GM19025 (cell line): ENCODE measurements at regions not wholly inside any gene's neighbourhood (a gene's known extent, or its start where the extent isn't known, plus 50 kb on each side); places are given as distances from the start of the nearest gene placed in this dataset.

Source experiments
- ATAC-seq: cut with Tn5 transposase; IDR thresholded peaks from one replicate; pipeline ENCODE4 v1.9.1; 2021; ENCODE audit warnings: mild to moderate bottlenecking, low read depth, moderate library complexity; ENCODE audit not compliant: unreplicated experiment

DNA sequence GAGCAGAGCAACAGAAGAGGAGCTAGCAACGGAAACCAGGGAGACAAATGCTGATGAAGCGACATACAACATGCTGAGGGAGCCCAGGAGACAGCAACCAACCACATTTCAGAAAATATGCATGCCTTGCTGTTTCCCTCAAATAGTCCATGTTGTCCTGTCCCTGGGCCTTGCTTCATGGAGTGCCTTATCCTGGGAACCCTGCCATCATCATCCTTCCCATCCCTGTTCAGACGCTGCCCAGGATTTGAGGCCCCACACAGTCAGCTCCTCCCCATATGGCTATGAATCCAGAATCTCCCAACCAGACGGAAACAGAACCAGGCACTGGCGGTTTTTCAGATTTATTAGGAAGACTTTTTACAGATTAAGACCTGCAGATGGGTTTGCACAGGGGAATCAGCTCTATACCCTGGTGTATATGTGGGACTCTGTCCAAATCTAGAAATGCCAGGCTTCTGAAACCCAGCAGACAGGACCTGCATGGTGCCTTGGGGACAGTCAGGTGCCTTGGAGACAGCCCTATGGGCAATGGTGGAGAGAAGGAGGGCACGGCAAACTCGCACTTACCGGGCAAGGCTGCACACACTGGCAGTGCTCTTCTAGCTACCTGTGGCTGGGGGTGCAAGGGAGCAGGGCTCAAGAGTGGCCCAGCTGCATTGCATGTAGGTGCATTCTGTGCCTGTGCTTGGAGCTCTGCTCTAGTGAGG, 199.7 kb upstream of the MAMLD1 start:
- no peak for ATAC-seq

DNA sequence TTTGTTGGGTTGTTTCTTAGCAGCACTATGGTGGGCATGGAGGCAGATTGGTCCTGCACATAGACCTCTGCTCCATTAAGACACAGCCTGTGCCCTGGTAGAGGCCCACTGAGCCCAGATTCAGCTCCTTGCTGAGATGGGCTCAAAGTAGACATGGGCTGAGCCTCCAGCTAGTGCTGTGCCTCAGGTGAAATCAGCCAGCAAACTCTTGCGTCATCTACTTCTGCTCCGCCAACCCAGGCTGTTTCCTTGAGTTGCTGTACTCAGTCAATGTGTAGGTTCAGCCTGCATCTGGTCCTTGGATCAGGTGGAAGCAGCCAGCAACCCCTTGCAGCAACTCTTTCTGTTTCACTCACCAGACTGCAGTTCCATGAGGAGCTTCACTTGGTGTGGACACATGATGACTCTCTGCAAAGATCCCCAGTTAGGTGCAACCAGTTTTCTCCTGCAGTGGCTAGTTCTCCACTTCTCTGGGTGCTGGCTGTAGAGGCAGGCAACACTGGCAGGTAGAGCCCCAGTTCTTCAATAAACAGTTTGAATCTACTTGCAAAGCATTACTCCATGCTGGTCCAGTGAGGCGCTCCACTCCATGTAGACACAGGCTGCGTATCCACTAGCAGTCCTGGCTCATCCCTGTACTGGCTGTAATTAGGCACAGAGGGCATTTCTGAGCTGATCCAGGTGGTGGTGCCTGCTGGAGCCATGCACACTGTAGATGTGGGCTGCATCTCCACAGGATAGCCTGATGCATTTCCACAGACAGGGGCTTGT, 199.0 kb upstream of the MAMLD1 start:
- ATAC-seq, result no peak

DNA sequence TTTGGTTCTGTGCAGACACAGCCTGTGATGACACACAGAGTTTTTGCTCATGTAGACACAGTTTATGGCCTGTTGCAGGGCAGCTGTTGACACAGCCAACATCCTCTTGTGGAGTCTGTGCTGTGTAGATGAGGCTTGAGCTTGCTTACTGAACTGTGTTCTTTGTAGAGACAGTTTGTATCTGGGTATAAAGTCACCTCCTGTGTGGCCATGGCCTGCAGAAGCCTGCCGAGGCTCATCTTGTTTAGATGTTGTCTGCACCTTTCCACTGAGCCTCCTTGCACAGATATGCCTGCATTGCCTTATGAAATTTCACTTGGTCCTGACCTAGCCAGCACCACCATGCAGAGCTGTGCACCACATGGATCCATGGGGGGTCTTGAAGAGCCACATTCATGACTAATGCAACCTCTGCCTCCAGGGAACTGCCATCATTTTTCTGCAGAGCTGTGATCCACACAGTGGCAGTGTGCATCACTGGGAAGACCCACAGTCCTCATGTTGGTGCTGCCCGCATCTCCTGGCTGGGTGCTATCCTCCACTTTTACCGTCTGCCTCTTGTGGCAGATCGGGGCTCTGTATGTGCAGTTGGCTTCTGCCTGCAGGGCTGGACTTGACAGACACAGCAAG, 198.0 kb upstream of the MAMLD1 start:
- ATAC-seq, result no peak

DNA sequence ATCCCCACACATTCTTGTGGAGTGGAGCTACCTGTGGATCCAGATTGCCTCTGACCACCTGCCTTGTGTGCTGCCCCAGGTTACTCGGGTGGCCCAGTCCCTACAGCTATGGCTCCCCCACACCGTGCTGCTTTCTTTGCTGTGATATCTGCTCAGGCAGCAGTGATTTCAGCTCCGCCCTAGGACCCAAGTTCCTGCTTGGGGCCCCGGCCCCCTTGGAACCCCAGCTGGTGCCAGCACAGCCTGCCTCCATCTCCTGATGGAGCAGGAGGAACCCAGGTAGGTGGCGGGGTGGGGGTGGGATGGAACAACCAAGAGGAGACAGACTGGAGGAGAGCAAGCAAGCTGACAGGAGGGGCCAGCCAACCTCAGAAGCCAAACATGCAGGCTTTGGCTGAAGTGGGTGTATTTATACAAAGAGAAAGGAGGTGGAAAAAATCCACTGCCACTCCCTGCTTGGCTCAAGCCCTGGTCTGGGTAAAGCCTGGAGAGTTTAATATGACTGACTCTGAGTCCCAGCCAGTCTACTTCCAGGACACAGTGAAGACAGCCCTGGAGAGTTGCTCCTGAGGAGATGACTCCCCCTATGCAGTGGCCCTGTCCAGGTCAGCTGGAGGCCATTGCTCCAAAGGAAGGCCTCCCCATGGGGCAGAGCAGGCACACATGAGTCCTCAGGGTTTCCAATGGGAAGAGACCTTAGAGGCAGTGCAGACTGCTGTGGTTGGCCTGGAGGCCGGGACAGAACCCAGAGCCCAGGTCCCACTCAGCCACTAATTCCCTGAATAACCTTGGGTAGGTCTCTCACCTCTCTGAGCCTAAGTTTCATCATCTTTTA, 197.1 kb upstream of the MAMLD1 start:
- ATAC-seq, result no peak

DNA sequence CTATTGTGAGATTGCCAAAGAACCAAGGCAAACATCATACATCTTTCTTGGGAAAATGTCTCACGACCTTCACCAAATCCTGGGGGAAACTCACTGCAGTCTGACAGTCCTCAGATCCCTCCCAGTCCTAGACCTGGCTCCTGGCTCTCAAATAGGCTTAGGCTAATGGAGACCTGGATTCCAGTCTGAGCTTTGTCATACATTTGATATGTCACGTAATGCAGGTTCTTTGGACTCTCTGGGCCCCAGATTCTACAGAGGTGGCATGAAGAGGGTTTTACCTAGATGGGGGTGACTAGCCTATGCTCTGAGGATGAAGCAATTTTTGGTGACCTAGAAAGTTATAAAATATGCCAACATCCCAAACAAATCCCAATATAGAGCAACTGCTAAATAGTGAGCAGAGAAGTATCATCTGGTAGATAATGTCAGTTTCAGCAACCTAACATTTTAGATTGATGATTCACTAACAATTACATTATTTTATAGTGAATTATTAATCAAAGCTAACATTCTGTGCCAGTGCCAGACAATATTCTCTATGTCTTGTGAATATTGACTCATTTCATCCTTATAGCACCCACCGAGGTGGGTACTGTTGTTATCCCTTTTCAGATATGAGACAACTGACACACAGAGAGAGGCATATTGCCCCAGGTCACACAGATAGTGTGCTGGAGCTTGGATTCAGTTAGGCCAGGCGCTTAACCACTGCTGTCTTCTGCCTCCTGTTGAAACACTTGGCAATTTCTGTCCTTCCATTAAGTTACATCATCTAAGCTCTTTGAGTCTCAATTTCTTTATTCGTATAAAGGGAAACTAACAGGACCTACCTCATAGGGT, 195.4 kb upstream of the MAMLD1 start:
- ATAC-seq, result no peak

DNA sequence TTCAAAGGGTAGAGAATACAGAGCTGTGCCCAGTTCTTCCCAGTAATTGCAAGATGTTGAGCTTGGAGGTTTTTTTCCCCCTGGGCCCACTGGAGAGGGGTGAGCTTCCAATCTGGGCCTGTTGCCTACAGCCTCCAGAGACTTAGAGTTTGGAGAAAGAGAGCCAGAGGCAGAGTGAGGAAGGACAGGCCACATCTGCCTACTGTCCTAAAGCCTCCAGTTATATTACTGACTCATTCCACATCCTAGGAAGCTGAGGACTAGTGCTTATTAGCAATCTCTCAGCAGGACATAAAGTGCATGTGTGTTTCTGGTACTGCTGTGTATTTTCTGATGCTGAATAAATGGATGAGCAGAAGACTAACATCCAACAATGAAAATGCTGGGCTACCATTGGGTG, 181.0 kb upstream of the MAMLD1 start:
- ATAC-seq, result no peak

DNA sequence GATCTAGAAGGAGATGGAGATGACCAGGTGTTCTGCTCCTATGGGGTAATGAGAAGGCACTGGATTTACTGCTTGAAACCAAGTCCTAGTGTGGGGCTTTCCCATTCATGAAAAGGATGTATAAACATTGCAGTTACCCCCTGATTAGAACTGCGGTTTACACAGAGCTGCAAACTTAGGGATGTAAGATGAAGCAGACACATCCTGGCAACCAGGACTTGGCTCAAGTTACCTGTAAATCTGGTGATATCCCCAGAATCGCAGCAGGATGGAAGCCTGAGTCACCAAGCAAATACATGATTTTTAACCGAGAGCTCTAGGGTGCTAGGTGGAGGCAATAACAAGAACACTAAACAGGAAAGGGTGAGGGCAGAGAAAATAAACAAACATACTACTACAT, 178.6 kb upstream of the MAMLD1 start:
- no peak for ATAC-seq

DNA sequence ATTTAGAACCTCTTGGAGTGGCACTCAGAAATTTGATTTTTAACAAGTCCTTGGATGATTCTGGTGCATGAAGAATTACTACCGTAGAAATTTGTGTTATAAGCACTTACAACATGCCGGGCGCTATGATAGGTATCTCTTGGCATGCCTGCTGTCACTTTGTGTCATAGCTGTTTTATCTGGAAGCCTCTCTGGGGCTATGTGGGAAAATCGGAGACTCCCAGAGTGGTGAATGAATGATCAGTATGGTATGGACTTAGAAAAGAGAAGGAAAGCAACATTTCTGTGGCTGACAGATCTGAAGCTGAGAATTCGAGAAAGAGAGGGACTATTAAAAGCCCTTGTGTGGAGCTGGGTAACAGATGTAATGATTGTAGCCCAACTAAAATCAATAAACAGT, 177.4 kb upstream of the MAMLD1 start:
- ATAC-seq, result no peak

DNA sequence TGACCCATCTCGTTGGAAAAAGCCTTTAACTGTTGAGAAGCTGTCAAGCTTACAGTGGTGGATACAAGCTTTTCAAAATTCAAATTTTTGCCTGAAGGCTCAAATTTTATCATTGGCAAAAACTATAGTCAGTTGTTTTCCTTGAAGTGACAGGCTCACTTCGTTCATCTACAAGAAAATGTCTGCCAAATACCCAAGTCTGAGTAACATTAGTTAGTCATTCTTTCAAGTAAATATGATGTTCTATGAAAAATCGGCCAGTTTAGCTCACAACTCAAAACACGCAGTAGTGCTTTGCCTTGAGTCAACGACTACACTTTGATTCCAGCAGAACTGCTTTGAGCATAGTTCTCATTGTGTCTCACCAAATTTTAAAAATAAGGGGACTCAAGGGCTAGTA, 170.3 kb upstream of the MAMLD1 start:
- ATAC-seq, result no peak

DNA sequence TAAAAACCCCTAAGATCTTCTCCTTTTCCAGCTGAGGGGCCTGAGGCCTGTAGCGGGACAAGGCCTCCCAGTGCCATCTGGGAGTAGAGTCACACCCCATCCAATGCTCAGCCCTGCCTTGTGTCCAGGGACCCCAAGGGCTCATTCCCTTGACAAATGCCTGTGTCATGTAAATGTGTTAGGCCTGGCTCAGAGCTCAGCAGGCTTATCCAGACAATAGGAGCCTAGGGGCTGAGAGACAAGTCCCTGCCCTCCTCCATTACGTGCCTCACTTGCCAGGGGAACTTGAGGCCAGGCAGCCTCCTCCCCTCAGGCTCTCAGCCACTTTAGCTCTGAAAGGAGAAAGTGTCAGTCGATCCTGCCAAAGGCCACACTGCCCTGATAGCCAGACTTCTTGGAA, 166.8 kb upstream of the MAMLD1 start:
- no peak for ATAC-seq

DNA sequence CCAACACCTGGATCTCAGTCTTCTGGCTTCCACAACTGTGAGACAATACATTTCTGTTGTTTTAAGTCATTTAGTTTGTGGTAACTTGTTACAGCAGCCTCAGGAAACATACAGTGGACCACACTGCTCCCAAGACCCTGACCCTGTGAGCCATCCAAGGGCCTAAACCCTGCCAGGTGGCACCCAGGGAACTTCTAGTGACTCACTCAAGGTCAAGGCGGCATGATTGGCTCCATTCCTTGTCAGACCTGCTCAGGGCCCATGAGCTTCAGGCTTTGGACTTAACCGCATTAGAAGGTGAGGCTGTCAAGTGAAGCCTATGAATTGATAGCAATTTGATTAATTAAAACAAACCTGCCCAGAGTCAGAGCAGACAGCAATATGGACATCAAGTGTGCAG, 165.7 kb upstream of the MAMLD1 start:
- ATAC-seq, result no peak

DNA sequence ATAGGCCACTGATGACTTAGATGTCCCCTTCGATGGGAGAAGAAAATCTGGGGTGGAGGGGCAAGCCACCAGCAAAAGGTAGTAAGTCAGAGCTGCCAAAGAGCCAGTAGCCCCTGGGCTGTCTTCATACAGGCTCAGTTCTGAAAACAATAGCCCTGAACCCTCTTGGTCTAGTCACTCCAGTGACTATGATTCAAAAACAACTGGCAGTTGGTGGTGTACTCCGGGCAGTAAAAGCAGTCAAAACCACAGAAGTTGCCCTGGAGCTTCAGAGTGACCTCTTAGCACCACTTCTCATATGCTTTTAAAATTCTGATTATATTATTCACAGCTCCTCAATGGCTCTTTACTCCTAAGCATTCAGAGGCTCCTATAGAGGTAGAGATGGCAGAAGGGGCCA, 164.3 kb upstream of the MAMLD1 start:
- ATAC-seq, result no peak

DNA sequence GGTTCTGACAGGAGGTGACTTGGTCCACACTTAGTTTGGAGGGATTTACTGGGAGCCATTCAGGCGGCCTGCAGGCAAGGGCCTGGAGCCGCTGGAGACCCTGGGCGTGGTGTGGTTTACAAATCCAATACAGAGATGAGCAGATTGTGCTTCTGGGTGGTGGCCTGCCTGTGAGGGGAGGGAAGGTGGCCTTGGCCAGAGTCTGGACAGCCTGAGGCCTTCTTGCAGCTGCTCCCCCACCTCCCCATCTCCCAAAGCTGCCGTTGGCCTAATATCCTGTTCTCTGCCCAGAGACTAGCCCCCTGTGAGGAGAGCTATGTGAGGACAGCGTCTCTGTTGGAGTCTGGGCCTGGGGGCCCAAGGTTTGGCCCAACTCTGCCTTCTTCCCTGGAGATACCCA, 163.9 kb upstream of the MAMLD1 start:
- no peak for ATAC-seq

DNA sequence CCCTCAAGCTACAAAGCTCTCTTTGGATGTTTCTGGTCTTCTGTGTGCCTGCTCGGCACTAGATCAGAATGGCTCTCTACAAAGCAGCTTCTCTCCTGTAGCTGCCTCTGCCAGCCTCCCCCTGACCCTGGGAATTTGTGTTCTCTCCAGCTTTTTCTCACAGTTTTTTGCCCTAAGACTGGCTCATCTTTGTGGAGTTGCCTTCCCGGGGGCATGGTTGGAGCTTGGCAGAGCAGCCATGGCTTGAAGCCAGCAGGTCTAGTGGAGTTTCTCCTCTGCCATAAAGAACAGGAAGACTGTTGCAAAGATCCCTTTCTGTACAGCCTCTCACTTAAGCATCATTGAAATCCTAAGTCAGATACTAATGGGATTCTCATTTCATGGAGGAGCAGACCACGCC, 163.3 kb upstream of the MAMLD1 start:
- no peak for ATAC-seq

DNA sequence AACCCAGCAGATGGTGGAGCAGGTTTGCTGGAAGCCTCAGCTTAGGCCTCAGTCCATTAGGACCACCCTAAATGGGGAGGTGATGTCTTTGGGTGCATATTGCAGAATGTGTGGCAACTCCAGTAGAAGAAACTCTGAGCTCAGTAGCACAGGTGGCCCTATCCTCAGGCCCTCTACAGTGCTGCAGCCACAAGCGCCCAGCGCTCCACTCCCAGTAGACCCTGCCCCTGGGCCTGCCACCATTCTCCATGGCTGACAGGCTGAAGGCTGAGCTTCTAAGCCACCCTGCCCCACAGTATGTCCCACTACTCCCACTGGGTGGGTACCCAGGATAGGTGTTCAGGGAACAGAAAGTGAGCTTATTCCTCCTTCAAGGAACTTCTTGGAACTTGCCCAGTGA, 162.8 kb upstream of the MAMLD1 start:
- ATAC-seq, result no peak

DNA sequence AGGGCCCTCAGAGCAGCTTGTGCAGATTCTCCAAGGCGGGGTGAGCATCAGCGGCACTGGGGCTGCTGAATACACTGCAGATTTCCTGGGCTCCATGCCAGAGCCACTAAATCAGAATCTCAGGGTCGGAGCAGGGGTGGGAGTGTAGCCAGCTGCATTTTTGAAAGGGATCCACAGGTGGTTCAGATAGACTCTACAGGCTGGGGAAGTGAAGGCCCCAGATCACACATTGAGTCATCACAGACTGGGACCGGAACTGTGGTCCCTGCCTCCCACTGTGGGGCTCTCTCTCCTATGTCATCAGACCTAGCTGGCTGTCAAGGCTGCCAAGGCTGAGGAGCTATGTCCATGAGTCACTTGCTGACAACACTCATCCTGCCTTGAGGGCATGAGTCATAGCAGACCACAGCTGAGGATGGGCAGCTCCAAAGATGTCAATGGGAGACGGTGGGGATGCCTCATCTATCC, 162.3 kb upstream of the MAMLD1 start:
- peak; percentile 99 for ATAC-seq

DNA sequence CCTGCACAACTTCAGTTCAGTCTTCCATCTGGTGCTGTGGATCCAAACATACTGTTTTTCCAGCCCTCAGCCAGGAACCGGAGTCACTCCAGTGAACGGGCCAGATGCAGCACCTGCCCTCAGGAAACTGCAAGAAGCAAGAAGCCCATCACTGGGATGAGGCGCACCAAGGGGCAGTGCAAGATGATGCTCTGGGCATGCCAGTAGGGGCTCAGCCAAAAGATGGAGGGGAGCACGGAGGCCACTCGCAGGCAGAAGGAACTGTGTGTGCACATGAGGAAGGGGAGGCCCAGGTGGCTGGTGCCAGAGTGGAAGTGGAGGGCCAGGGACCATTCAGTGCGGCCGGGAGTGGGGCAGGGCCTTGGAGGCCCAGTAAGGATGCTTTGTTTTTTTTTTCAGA, 161.7 kb upstream of the MAMLD1 start:
- no peak for ATAC-seq

DNA sequence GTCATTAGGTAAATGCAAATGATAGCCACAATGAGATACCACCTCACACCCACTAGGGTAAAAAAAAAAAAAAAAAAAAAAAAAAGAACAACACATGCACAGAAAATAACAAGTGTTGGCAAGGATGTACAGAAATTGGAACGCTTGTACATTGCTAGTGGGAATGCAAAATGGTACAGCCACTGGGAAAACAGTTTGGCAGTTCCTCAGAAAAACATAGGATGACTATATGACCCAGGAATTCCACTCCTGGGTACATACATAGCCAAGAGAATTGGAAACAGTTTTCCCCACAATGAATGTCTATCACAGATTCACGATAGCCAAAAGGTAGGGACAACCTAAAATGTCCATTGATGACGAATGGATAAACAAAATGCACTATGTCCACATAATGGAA, 161.3 kb upstream of the MAMLD1 start:
- ATAC-seq, result no peak

DNA sequence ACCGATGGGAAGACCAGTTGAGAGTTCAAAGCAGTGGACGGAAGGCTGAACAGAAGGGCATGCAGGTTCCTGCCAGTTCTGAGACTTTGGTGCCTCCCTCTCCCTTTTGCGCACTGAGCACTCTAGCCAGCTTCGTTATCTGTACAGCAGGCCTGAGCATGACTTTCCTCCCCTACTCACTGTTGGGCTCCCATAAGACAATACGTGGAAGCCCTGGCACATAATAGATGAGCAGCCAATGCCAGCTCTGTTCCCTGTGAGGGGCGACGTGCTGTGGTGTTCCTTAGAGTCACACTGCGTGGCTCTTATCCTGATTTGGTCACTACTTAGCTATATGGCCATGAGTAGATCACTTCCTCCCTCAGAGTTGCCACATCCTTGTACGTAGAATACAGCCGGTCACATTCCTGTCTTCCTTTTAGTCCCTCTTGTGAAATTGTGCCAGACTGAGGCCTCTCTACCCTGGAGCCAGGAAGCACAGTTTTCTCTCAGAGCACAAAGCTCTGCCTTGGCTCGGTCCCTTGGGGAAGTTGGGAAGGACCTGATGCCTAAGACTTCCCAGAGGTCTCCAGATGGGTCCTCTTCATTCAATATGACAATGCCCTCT, 160.4 kb upstream of the MAMLD1 start:
- no peak for ATAC-seq

DNA sequence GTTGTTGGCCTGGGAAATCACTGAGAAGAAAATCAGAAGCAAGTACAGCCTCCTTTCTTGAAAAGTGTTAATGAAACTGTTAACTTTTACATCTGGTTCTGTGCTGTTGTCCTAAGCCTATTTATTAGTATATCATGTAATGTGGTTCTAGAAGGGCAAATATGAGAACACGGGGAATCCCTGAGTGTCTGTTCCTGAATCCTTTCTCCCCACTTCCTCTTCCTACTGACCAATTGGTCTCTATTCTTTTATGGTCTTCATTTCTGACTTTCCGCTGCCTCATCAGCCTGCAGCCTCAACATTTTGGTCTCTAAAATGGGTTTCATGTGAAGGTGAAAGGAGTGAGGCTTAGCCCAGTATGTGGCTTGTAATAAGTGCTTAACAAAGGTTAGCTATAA, 159.9 kb upstream of the MAMLD1 start:
- no peak for ATAC-seq
